Large intestine (tissue), 3 donors: ENCODE measurements at regions not wholly inside any gene's neighbourhood (a gene's known extent, or its start where the extent isn't known, plus 50 kb on each side); places are given as distances from the start of the nearest gene placed in this dataset.
A peak's percentile ranks its signal among the peaks of the same experiment; 100 is the strongest.

Source experiments
- DNase-seq, 2 donors: peaks; one replicate each; pipeline versions ENCODE4 v3.0.0 to v3.0.0-alpha.2; 2013
- H3K27ac ChIP-seq: one replicate; pipeline ENCODE4 v1.5.1; 2013; ENCODE audit warnings: low read length
- H3K27me3 ChIP-seq: 2 replicates; pipeline ENCODE4 v1.6.1; 2013; ENCODE audit warnings: low read length; ENCODE audit not compliant: control insufficient read depth, insufficient read depth
- H3K36me3 ChIP-seq: 2 replicates; pipeline ENCODE4 v1.6.1; 2013; ENCODE audit warnings: low read length; ENCODE audit not compliant: control insufficient read depth, insufficient read depth
- H3K4me1 ChIP-seq: one replicate; pipeline ENCODE4 v1.6.1; 2013; ENCODE audit warnings: low read length; ENCODE audit not compliant: control insufficient read depth, insufficient read depth
- H3K4me3 ChIP-seq: one replicate; pipeline ENCODE4 v1.5.1; 2013; ENCODE audit warnings: low read length
- H3K9me3 ChIP-seq: one replicate; pipeline ENCODE4 v1.6.1; 2013; ENCODE audit warnings: mild to moderate bottlenecking, low read depth, low read length, moderate library complexity; ENCODE audit not compliant: control insufficient read depth
- WGBS: methylation state at CpG from one replicate; pipeline ENCODE4 v1.1.5; 2013; ENCODE audit warnings: low lambda C conversion rate; ENCODE audit not compliant: insufficient coverage; 5-methylcytosine and 5-hydroxymethylcytosine counted together

GRCh38 chr5:73384861-73385260 lies 63.7 kb downstream of the FOXD1 start:
- no peak overlapping the region for H3K4me3 ChIP-seq
- H3K4me1 ChIP-seq, result peaks cover 25% of the 10 kb centered on the region
- no peak for DNase-seq
- H3K36me3 ChIP-seq, result no peaks in the 10 kb centered on the region
- peaks cover 40% of the 10 kb centered on the region for H3K27me3 ChIP-seq
- 75% methylated on average over 1 of the region's 1 CpG for WGBS
- no peak overlapping the region for H3K27ac ChIP-seq
- peaks cover 34% of the 10 kb centered on the region for H3K9me3 ChIP-seq

GRCh38 chr5:73382401-73382740 lies 66.2 kb downstream of the FOXD1 start:
- Histone ChIP-seq H3K4me3 (no peak overlapping the region), H3K9me3 (peaks cover 34% of the 10 kb centered on the region), H3K27ac (no peak overlapping the region), H3K27me3 (peaks cover 55% of the 10 kb centered on the region), H3K4me1 (peaks cover 7% of the 10 kb centered on the region), H3K36me3 (no peaks in the 10 kb centered on the region)
- peak in 1 of 2 donors; percentile 25 for DNase-seq
- WGBS, result no CpG with 5 or more reads among the region's 27 CpGs

- peaks cover 34% of the 10 kb centered on the region for H3K9me3 ChIP-seq
- no peaks in the 10 kb centered on the region for H3K36me3 ChIP-seq
- no CpG with 5 or more reads among the region's 90 CpGs for WGBS
- H3K27ac ChIP-seq, result no peak overlapping the region
- peaks cover 60% of the 10 kb centered on the region for H3K27me3 ChIP-seq
- no peak overlapping the region for H3K4me3 ChIP-seq
- peaks cover 6% of the 10 kb centered on the region for H3K4me1 ChIP-seq
- DNase-seq, result peak in 1 of 2 donors; percentile 44
Measured at GRCh38 chr5:73381590-73382400, 66.8 kb downstream of the FOXD1 start.

GRCh38 chr5:73380710-73381589 lies 67.6 kb downstream of the FOXD1 start:
- Histone ChIP-seq H3K4me1 (peaks cover 3% of the 10 kb centered on the region), H3K4me3 (no peak overlapping the region), H3K27me3 (peaks cover 60% of the 10 kb centered on the region), H3K36me3 (no peaks in the 10 kb centered on the region), H3K27ac (no peak overlapping the region), H3K9me3 (peaks cover 34% of the 10 kb centered on the region)
- WGBS, result 33% methylated on average over 1 of the region's 54 CpGs
- DNase-seq, result no peak

GRCh38 chr5:73380041-73380440 lies 68.5 kb downstream of the FOXD1 start:
- H3K4me3 ChIP-seq, result no peak overlapping the region
- peaks cover 60% of the 10 kb centered on the region for H3K27me3 ChIP-seq
- H3K9me3 ChIP-seq, result peaks cover 30% of the 10 kb centered on the region
- WGBS, result no CpG with 5 or more reads among the region's 19 CpGs
- H3K4me1 ChIP-seq, result peaks cover 3% of the 10 kb centered on the region
- no peak overlapping the region for H3K27ac ChIP-seq
- H3K36me3 ChIP-seq, result no peaks in the 10 kb centered on the region
- DNase-seq, result no peak

GRCh38 chr5:73379435-73379834 lies 69.1 kb downstream of the FOXD1 start:
- WGBS, result 100% methylated on average over 1 of the region's 3 CpGs
- Histone ChIP-seq H3K4me3 (no peak overlapping the region), H3K27me3 (peaks cover 60% of the 10 kb centered on the region), H3K27ac (no peak overlapping the region), H3K9me3 (peaks cover 24% of the 10 kb centered on the region), H3K36me3 (no peaks in the 10 kb centered on the region), H3K4me1 (peaks cover 3% of the 10 kb centered on the region)
- no peak for DNase-seq

GRCh38 chr5:73378765-73379164 lies 69.8 kb downstream of the FOXD1 start:
- no peaks in the 10 kb centered on the region for H3K36me3 ChIP-seq
- H3K27me3 ChIP-seq, result peaks cover 58% of the 10 kb centered on the region
- no peak overlapping the region for H3K4me3 ChIP-seq
- no peak overlapping the region for H3K27ac ChIP-seq
- H3K9me3 ChIP-seq, result peaks cover 24% of the 10 kb centered on the region
- WGBS, result no CpG with 5 or more reads among the region's 1 CpG
- H3K4me1 ChIP-seq, result peaks cover 3% of the 10 kb centered on the region
- DNase-seq, result no peak

GRCh38 chr5:73378070-73378469 lies 70.5 kb downstream of the FOXD1 start:
- Histone ChIP-seq H3K4me3 (no peak overlapping the region), H3K27ac (no peak overlapping the region), H3K36me3 (no peaks in the 10 kb centered on the region), H3K4me1 (peaks cover 3% of the 10 kb centered on the region), H3K27me3 (peaks cover 52% of the 10 kb centered on the region), H3K9me3 (peaks cover 24% of the 10 kb centered on the region)
- no peak for DNase-seq
- no CpG with 5 or more reads among the region's 5 CpGs for WGBS

GRCh38 chr5:73376618-73377170 lies 71.9 kb downstream of the FOXD1 start:
- Histone ChIP-seq H3K9me3 (peaks cover 14% of the 10 kb centered on the region), H3K4me3 (no peak overlapping the region)
- no CpG with 5 or more reads among the region's 3 CpGs for WGBS

GRCh38 chr5:73375949-73376348 lies 72.6 kb downstream of the FOXD1 start:
- Histone ChIP-seq H3K4me1 (no peaks in the 10 kb centered on the region), H3K27ac (no peak overlapping the region), H3K4me3 (no peak overlapping the region), H3K27me3 (peaks cover 31% of the 10 kb centered on the region), H3K36me3 (no peaks in the 10 kb centered on the region), H3K9me3 (peaks cover 8% of the 10 kb centered on the region)
- no CpG with 5 or more reads among the region's 2 CpGs for WGBS
- no peak for DNase-seq

More at GRCh38 chr5:73376618-73377170, 71.9 kb downstream of the FOXD1 start:
- no peaks in the 10 kb centered on the region for H3K4me1 ChIP-seq
- no peak for DNase-seq
- peaks cover 38% of the 10 kb centered on the region for H3K27me3 ChIP-seq
- H3K36me3 ChIP-seq, result no peaks in the 10 kb centered on the region
- H3K27ac ChIP-seq, result no peak overlapping the region
